ENCODE measurements at regions not wholly inside any gene's neighbourhood (a gene's known extent, or its start where the extent isn't known, plus 50 kb on each side); places are given as distances from the start of the nearest gene placed in this dataset.

DNA sequence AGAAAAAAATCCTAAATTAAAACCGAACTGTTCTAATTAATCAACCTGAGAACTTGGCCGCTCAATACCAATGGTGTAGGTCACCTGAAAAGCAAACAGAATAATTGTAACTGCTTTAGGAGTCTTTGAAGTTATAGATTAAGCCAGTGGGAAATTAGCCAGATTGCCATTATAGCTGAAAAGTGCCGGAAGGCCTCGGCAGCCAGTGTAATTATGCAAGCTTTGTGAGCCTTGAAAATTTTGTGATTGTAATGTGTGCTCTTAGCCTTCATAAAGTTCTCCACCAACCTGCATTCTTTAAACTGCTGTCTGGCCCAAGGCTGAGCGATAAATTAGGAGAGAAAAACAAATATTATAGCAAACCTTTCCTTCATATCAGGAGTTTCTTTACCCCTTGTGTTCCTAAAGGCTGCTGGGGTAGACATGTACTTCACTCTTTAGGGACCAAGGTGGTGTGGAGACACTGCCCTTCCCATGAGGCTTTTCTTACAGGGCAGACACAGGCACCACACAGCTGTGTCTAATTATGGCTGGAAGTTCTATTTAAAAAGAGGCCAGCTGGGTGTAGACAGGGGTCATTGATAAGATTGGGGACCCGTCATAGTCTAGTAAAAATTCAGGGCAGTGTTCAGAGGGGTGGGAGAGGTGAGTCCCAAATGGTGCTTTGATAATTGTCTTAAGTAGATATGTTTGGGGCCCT lies 991.2 kb downstream of the FLRT2 start:
- DNase-seq, result no peak

DNA sequence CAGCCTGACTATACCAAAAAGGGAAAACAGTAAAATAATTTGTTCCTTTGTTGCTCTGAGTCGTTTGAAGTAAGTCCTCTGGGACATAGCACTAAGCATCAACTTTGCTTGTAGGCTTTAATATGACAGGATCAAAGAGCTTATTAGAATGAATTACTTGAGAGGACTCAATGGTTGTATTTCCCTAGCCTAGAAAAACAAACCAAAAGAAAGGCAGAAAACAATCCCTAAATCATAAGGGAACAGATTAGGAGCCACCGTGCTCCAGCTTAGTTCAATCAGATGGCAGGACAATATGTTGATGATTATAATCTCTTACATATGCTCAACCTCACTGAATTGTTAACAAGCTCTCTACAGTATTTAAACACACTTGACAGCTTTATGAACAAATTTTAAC lies 988.4 kb downstream of the FLRT2 start:
- no peak for DNase-seq

DNA sequence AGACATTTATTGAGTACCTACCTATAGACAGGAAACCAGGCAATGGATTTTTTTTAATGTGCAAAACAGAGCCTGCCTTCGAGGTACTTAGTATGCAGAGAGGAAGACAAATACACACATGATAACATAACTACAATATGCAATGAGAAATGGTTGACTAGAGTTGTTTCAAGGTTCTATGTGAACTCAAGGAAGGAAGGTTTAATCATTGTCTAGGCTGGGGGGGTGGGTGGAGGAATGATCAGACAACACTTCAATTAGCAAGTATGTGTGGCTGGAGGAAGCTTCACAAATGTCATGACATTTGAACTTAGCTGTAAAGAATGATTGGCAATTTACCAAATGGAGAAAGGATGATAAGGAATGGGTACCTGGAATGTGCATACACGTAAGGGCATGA lies 985.3 kb downstream of the FLRT2 start:
- no peak for DNase-seq

- DNase-seq, result no peak
These were observed 983.6 kb downstream of the FLRT2 start for GRCh38 chr14:86513564-86513963.

DNA sequence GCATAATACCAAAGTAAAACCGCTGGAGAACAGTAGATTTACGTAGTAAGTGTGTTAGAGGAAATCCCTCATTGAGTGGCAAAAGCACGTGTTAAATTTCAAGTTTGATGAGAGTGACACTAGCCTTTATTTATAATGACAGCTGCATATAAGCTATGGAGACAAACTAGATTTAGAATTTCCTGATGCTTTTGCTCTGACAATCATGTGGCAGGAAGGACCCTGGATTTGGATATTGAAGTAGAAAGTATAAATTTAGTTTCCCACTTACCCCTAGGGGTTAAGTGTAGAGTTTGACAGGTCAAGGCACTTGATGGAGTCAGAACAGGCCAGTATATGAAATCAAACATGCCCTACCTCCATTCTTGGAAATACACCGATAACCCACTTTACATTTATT lies 983.1 kb downstream of the FLRT2 start:
- no peak for DNase-seq

- no peak for DNase-seq
These were observed 980.5 kb downstream of the FLRT2 start for GRCh38 chr14:86510491-86510890.

- DNase-seq, result no peak
These were observed 975.9 kb downstream of the FLRT2 start for GRCh38 chr14:86505808-86506207.

GRCh38 chr14:86501611-86502010 lies 971.7 kb downstream of the FLRT2 start:
- no peak for DNase-seq

GRCh38 chr14:86491743-86492142 lies 961.8 kb downstream of the FLRT2 start:
- DNase-seq, result no peak

DNA sequence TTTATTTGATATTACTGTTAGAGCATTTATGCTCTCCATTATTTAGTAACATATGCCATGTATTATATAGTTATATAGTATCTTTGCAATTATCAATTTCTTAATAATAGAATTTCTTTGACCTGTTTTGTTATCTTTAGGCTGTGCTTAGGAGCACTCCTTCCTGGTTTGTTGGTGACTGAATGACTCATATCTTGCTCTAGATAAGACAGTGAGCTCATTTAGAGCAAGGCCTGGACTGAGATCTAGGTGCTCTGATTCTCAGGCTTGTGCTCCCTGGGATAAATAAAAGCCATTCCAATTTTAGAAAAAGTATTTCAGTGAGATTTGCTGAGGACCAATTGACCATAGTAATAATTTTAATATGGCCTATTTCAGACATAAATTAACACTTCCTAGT lies 951.2 kb downstream of the FLRT2 start:
- no peak for DNase-seq

DNA sequence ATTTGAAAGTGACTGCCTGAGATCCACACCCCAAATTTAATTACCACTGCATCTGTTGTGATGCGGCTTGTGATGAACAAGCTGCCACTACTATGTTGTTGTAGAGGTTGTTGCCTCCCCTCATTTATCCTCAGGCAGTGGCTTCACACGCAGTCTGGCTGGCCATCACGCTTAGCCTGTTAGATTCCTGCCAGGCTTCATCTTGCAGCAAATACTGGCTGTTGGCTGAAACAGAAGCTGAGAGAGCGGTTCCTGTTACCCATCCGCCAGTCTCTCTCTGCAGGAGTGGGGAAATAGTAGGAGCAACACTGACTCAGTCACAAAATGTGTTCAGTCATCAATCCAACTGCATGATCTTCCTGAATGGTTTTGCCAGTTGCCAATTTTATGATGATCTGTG lies 934.4 kb downstream of the FLRT2 start:
- no peak for DNase-seq

DNA sequence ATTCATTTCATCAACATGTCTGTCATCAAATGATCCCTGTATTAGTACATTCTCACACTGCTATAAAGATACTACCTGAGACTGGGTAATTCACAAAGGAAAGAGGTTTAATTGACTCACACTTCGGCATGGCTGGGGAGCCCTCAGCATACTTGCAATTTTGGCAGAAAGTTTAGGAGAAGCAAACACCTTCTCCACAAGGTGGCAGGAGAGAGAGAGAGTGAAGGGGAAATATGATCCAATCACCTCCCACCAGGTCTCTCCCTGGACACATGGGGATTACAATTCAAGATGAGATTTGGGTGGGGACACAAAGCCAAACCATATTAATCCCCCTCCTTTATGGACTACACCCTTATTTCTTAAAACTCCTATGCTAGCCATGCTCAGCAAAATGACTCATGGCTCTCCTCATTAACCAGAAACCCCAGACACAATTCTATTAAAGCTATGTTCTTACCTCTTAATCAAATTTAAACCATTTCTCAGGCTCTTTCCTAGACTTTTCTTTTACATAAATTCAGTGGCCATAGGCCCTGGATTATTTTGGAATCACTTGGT lies 932.3 kb downstream of the FLRT2 start:
- no peak for DNase-seq

DNA sequence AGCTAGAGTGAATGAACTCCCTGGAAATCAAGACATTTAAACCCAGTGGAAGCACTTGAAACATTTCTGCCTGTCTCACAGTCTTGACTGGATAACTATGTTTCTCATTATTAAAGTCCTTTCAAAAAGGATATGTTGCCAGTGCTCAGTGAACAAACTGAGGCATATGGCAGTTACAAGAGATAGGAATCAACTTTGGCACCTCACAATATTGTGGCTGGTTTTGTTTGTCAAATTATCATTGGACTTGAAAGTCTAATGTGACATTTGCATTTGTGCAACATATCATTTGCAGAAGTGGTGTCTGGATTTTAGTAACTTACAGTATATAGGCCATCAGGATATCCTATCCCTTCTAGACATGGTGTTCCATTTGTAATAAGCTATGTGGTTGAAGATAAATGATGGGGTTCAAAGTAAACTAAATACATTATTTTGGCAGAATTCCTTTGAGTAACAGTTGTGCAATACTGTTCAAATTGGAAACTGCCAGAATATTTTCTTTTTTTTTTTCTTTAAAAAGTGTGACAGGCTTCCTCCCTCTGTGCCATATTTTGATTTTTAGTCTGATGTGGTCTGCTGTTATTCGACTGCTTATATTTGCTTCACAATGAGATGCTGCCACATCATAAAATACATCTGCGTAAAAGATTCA lies 927.7 kb downstream of the FLRT2 start:
- no peak for DNase-seq

GRCh38 chr14:86450085-86450484 lies 920.1 kb downstream of the FLRT2 start:
- peak; percentile 16 for DNase-seq

DNA sequence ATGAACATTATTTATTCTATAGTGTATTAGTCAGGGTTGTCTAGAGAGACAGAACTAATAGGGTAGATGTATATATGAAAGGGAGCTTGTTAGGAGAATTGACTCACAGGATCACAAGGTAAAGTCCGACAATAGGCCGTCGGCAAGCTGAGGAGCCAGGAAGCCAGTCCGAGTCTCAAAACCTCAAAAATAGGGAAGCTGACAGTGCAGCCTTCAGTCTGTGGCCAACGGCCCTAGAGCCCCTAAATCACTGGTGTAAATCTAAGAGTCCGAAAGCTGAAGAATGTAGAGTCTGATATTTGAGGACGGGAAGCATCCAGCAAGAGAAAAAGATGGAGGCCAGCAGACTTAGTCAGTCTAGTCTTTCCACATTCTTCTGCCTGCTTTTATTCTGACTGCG lies 912.2 kb downstream of the FLRT2 start:
- DNase-seq, result no peak

DNA sequence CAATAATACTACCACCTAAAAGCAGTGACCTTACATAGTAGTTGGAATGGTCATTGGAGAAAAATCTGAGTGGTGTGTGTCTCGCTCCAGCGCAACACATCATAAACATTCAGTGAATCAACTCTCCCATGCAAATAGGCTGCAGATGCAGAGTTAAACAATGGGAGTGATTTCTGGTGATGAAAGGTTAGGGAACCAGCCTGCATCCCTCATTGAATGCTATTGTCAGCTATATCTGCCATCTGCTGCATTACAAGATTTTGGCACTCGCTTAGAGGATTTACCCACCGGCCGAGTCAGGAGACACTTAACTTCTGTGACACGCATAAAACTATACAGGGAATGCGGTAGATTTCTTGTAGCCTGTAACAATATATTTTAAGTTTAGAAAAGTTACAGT lies 900.9 kb downstream of the FLRT2 start:
- no peak for DNase-seq

DNA sequence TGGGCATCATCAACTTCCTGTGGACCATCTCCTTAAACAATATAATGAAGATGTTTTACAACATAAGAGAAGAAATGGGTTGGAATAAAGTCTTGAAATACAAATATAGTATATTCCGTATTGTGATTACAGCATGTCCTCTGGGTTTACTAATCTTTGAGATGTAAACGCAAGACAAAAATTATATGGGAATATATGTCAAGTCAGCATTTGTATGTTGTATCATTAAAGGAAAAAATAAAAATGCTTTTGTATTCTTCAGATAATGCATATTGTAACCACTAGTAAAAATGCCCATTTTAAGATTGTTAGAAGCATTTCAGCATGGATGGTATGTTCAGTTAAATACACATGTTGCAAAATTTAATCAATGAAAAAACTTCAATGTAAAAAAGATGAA lies 893.3 kb downstream of the FLRT2 start:
- no peak for DNase-seq

DNA sequence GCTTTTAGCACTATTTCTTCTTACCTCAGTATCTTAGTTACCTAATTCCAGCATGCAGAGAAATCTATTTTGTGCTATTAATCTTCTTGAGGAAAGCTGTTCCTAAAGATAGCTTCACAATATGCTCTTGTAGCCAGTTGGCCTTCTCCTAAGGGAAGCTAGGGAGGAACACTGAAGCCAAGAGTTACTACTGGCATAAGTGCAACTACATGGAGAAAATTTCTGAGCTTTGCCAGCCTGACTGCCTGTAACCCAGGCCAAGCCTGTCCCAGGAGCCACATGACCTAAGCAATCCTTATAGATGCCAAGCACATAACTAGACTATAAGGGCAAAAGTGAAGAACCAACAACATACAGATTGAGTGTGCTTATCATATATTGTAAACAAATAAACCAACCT lies 890.2 kb downstream of the FLRT2 start:
- no peak for DNase-seq

GRCh38 chr14:86414146-86414545 lies 884.2 kb downstream of the FLRT2 start:
- DNase-seq, result peak; percentile 44

DNA sequence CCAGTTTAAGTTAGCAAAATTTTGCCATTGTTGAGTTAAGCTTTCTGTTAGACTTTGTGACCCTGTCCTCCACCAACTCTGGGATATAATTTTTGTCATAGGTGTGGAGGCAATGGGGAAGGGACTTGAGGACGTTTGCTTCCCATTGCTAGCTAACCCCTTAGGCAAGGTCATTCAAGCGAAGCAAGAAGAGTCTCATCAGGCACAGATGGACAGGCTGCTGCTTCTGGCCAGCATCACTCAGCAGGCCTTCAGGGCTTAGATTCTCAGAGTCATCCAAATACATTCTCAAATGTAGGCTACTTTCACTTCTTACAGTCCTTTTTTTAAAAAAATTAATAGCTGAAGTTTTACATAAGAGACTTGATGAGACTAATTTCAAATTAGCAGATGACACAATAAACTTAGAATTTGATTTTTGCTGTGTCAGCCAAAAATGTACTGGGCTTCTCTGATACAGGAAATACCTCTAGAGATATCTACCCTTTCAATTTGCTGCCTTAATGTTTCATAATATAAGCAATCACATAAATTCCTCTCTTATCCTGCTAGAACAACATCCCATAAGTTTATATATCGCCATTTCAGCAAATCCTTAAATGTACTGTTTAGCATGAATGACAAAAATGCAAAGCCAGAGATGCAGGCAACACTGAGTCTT lies 875.2 kb downstream of the FLRT2 start:
- DNase-seq, result no peak

DNA sequence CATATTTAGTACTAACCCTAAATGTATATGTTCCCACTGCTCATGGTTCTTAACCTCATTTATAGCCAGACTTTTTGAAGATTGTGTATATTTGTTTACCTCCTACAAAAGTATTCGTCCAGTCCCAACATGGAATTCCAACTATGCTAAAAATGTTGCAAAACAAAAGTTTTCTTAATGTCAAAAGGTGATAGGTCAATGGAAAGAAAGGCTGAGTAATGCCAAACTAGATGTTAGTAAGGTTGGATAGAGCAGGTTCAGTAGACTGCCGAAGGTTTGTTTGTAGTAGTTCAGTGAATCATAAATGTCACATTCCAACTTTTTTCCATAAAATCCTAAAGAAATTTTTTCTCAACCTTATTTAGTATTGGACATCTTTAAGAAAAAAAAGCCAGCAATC lies 874.5 kb downstream of the FLRT2 start:
- no peak for DNase-seq

GRCh38 chr14:86402545-86402944 lies 872.6 kb downstream of the FLRT2 start:
- no peak for DNase-seq

GRCh38 chr14:86391085-86391484 lies 861.1 kb downstream of the FLRT2 start:
- DNase-seq, result no peak
